ENCODE measurements at regions not wholly inside any gene's neighbourhood (a gene's known extent, or its start where the extent isn't known, plus 50 kb on each side); places are given as distances from the start of the nearest gene placed in this dataset.

- Histone ChIP-seq H3K36me3 (no peaks in the 10 kb centered on the region), H3K27ac (no peak overlapping the region), H3K27me3 (replicated peaks in 1 of 7) (no peaks in the 10 kb centered on the region), H3K9me3 (peaks cover 0 to 8% (median 0%) of the 10 kb centered on the region in 8 donors), H3K4me1 (no peaks in the 10 kb centered on the region), H3K4me3 (no peak overlapping the region)
- intact Hi-C loops (cut with DNase I; ENCODE audit: low total_unique reads), result no loop called here
- WGBS, 5 donors, result 75 to 85% (median 80%) methylated on average over 5 of the region's 5 CpGs
- no peak for DNase-seq
- TF ChIP-seq CTCF (IDR thresholded peaks at IDR 0.05 in 8 of 11, conservative IDR thresholded peaks at IDR 0.05 in 3 of 11), result no peak
- no peak for TF ChIP-seq POLR2A (IDR thresholded peaks at IDR 0.05)
- TF ChIP-seq POLR2AphosphoS5 (IDR thresholded peaks at IDR 0.05), result no peak
These were observed 474.7 kb downstream of the MBD2 start for GRCh38 chr18:53749766-53750165.

GRCh38 chr18:53747663-53748160 is 476.8 kb downstream of the MBD2 start:
- no peak for TF ChIP-seq POLR2A (IDR thresholded peaks at IDR 0.05)
- TF ChIP-seq POLR2AphosphoS5 (IDR thresholded peaks at IDR 0.05), result no peak
- no peak for TF ChIP-seq CTCF (IDR thresholded peaks at IDR 0.05 in 8 of 11, conservative IDR thresholded peaks at IDR 0.05 in 3 of 11)
- intact Hi-C loops (cut with DNase I; ENCODE audit: low total_unique reads), result no loop called here
- Histone ChIP-seq H3K27ac (no peak overlapping the region), H3K4me1 (no peaks in the 10 kb centered on the region), H3K9me3 (peaks cover 0 to 8% (median 2%) of the 10 kb centered on the region in 8 donors), H3K4me3 (no peak overlapping the region), H3K27me3 (replicated peaks in 1 of 7) (no peaks in the 10 kb centered on the region), H3K36me3 (no peaks in the 10 kb centered on the region)
- DNase-seq, result no peak

- intact Hi-C loops (cut with DNase I; ENCODE audit: low total_unique reads), result no loop called here
- no peak for DNase-seq
- Histone ChIP-seq H3K36me3 (no peaks in the 10 kb centered on the region), H3K27me3 (replicated peaks in 1 of 7) (no peaks in the 10 kb centered on the region), H3K9me3 (peaks cover 0 to 8% (median 2%) of the 10 kb centered on the region in 8 donors), H3K4me3 (no peak overlapping the region), H3K27ac (no peak overlapping the region), H3K4me1 (no peaks in the 10 kb centered on the region)
- TF ChIP-seq POLR2A (IDR thresholded peaks at IDR 0.05) (no peak), CTCF (IDR thresholded peaks at IDR 0.05 in 8 of 11, conservative IDR thresholded peaks at IDR 0.05 in 3 of 11) (no peak), POLR2AphosphoS5 (IDR thresholded peaks at IDR 0.05) (no peak)
- 49 to 64% (median 59%) methylated on average over 2 of the region's 2 CpGs for WGBS, 5 donors
These were observed 477.3 kb downstream of the MBD2 start for GRCh38 chr18:53747210-53747609.

- no peak overlapping the region for H3K27ac ChIP-seq
- H3K27me3 ChIP-seq (replicated peaks in 1 of 7), result no peaks in the 10 kb centered on the region
- 0 to 74% (median 68%) methylated on average over 1 of the region's 1 CpG for WGBS, 5 donors
- no peaks in the 10 kb centered on the region for H3K4me1 ChIP-seq
- TF ChIP-seq CTCF (IDR thresholded peaks at IDR 0.05 in 8 of 11, conservative IDR thresholded peaks at IDR 0.05 in 3 of 11) (no peak), POLR2A (IDR thresholded peaks at IDR 0.05) (no peak), POLR2AphosphoS5 (IDR thresholded peaks at IDR 0.05) (no peak)
- no peak overlapping the region for H3K4me3 ChIP-seq
- no peak for DNase-seq
- intact Hi-C loops (cut with DNase I; ENCODE audit: low total_unique reads), result no loop called here
- H3K36me3 ChIP-seq, result no peaks in the 10 kb centered on the region
- peaks cover 0 to 8% (median 2%) of the 10 kb centered on the region in 8 donors for H3K9me3 ChIP-seq
These were observed 478.5 kb downstream of the MBD2 start for GRCh38 chr18:53745986-53746385.

All from spleen (tissue), 11 donors.